OCI-LY3 (cell line): ENCODE measurements at regions not wholly inside any gene's neighbourhood (a gene's known extent, or its start where the extent isn't known, plus 50 kb on each side); places are given as distances from the start of the nearest gene placed in this dataset.

Source experiments
- H2AFZ ChIP-seq: fragments of 200-600, 300-600 bp; shearing (Covaris generic); 2 replicates; pipeline ENCODE4 v1.6.0; 2014; ENCODE audit warnings: antibody characterized with exemption, low read depth, low read length
- H3K27ac ChIP-seq: fragments of 200-600, 300-600 bp; sonication (generic); 2 replicates; pipeline ENCODE4 v1.5.1; 2014; ENCODE audit warnings: mild to moderate bottlenecking, low read length, moderate library complexity, mixed read lengths
- H3K27me3 ChIP-seq: fragments of 200-600, 300-600 bp; sonication (generic); 2 replicates; pipeline ENCODE4 v1.6.1; 2014; ENCODE audit warnings: low read depth, low read length, mixed read lengths
- H3K36me3 ChIP-seq: fragments of 200-600, 300-600 bp; sonication (generic); replicated peaks from 2 replicates; pipeline ENCODE3; 2014; ENCODE audit warnings: low read depth, low read length, mixed read lengths
- H3K4me1 ChIP-seq: fragments of 300-600, 200-600 bp; sonication (generic); 2 replicates; pipeline ENCODE4 v1.6.1; 2014; ENCODE audit warnings: low read length, mixed read lengths
- H3K4me2 ChIP-seq: fragments of 200-600, 300-600 bp; sonication (generic); 2 replicates; pipeline ENCODE4 v1.6.1; 2014; ENCODE audit warnings: low read length, mixed read lengths
- H3K4me3 ChIP-seq: fragments of 300-600, 200-600 bp; sonication (generic); 2 replicates; pipeline ENCODE4 v1.5.1; 2014; ENCODE audit warnings: antibody characterized with exemption, mild to moderate bottlenecking, low read length, moderate library complexity
- H3K79me2 ChIP-seq: fragments of 300-600, 200-600 bp; shearing (Covaris generic); 2 replicates; pipeline ENCODE4 v1.6.1; 2014; ENCODE audit warnings: mild to moderate bottlenecking, low read length, mixed read lengths
- H3K9ac ChIP-seq: fragments of 300-600, 200-600 bp; shearing (Covaris generic); 2 replicates; pipeline ENCODE4 v1.6.0; 2014; ENCODE audit warnings: mild to moderate bottlenecking, low read length, moderate library complexity
- H3K9me3 ChIP-seq: fragments of 200-600, 300-600 bp; shearing (Covaris generic); 2 replicates; pipeline ENCODE4 v1.6.1; 2014; ENCODE audit warnings: low read length, mixed read lengths; ENCODE audit not compliant: insufficient read depth
- H4K20me1 ChIP-seq: fragments of 200-600, 300-600 bp; sonication (generic); 2 replicates; pipeline ENCODE4 v1.6.1; 2016; ENCODE audit warnings: low read length, mixed read lengths; ENCODE audit not compliant: insufficient read depth
- CTCF ChIP-seq: fragments of 200-600, 300-600 bp; sonication (generic); IDR thresholded peaks from 2 replicates; pipeline ENCODE4 v1.5.1; 2014; ENCODE audit warnings: antibody characterized with exemption, low read length, low read depth
- EZH2phosphoT487 ChIP-seq: fragments of 200-600 bp; shearing (Covaris generic); IDR thresholded peaks from 2 replicates; pipeline ENCODE4 v1.6.1; 2018; ENCODE audit warnings: antibody characterized with exemption, mixed run types, low read depth

- H4K20me1 ChIP-seq, result no peaks in the 10 kb centered on the region
- H3K27ac ChIP-seq, result no peak overlapping the region
- no peaks in the 10 kb centered on the region for H3K36me3 ChIP-seq
- no peak for TF ChIP-seq EZH2phosphoT487
- no peak for TF ChIP-seq CTCF
- no peak overlapping the region for H3K4me3 ChIP-seq
- no peak overlapping the region for H3K9ac ChIP-seq
- H3K9me3 ChIP-seq, result no peaks in the 10 kb centered on the region
- H3K4me1 ChIP-seq, result no peaks in the 10 kb centered on the region
- no peaks in the 10 kb centered on the region for H3K79me2 ChIP-seq
- no peak overlapping the region for H3K4me2 ChIP-seq
- H3K27me3 ChIP-seq, result no peaks in the 10 kb centered on the region
- no peak overlapping the region for H2AFZ ChIP-seq
These were observed 78.1 kb upstream of the VGLL3 start for GRCh38 chr3:87069021-87069420.

- H3K36me3 ChIP-seq, result no peaks in the 10 kb centered on the region
- no peak overlapping the region for H3K9ac ChIP-seq
- no peak overlapping the region for H3K4me2 ChIP-seq
- no peak overlapping the region for H3K27ac ChIP-seq
- no peak overlapping the region for H2AFZ ChIP-seq
- TF ChIP-seq EZH2phosphoT487 (no peak), CTCF (no peak)
- H4K20me1 ChIP-seq, result no peaks in the 10 kb centered on the region
- H3K9me3 ChIP-seq, result no peaks in the 10 kb centered on the region
- no peak overlapping the region for H3K4me3 ChIP-seq
- no peaks in the 10 kb centered on the region for H3K4me1 ChIP-seq
- no peaks in the 10 kb centered on the region for H3K27me3 ChIP-seq
- H3K79me2 ChIP-seq, result no peaks in the 10 kb centered on the region
These were observed 71.7 kb upstream of the VGLL3 start for GRCh38 chr3:87062685-87063084.

- H3K79me2 ChIP-seq, result no peaks in the 10 kb centered on the region
- TF ChIP-seq EZH2phosphoT487 (no peak), CTCF (no peak)
These were observed 66.5 kb upstream of the VGLL3 start for GRCh38 chr3:87057474-87057873.

GRCh38 chr3:87053553-87053952 lies 62.6 kb upstream of the VGLL3 start:
- TF ChIP-seq CTCF (no peak), EZH2phosphoT487 (no peak)

More at GRCh38 chr3:87057474-87057873, 66.5 kb upstream of the VGLL3 start:
- Histone ChIP-seq H3K4me3 (no peak overlapping the region), H3K4me1 (no peaks in the 10 kb centered on the region), H4K20me1 (no peaks in the 10 kb centered on the region), H3K27ac (no peak overlapping the region), H3K36me3 (no peaks in the 10 kb centered on the region), H2AFZ (no peak overlapping the region), H3K27me3 (no peaks in the 10 kb centered on the region), H3K9ac (no peak overlapping the region), H3K9me3 (no peaks in the 10 kb centered on the region), H3K4me2 (no peak overlapping the region)

More at GRCh38 chr3:87053553-87053952, 62.6 kb upstream of the VGLL3 start:
- H3K79me2 ChIP-seq, result no peaks in the 10 kb centered on the region
- no peak overlapping the region for H3K4me2 ChIP-seq
- H3K4me1 ChIP-seq, result no peaks in the 10 kb centered on the region
- H2AFZ ChIP-seq, result no peak overlapping the region
- no peaks in the 10 kb centered on the region for H3K27me3 ChIP-seq
- no peaks in the 10 kb centered on the region for H3K36me3 ChIP-seq
- no peak overlapping the region for H3K4me3 ChIP-seq
- H3K9me3 ChIP-seq, result no peaks in the 10 kb centered on the region
- H3K9ac ChIP-seq, result no peak overlapping the region
- no peak overlapping the region for H3K27ac ChIP-seq
- no peaks in the 10 kb centered on the region for H4K20me1 ChIP-seq
